SU-DHL-6 (cell line): ENCODE measurements at regions not wholly inside any gene's neighbourhood (a gene's known extent, or its start where the extent isn't known, plus 50 kb on each side); places are given as distances from the start of the nearest gene placed in this dataset.

Experiments
- H2AFZ ChIP-seq: fragments of 200-600 bp; sonication (generic); 2 replicates; pipeline ENCODE4 v1.6.1; 2014; ENCODE audit warnings: low read depth, mild to moderate bottlenecking, moderate library complexity, mixed read lengths, antibody characterized with exemption, low read length; ENCODE audit not compliant: severe bottlenecking
- H3F3A ChIP-seq: fragments of 200-600 bp; shearing (Covaris generic); 2 replicates; pipeline ENCODE4 v1.6.0; 2016; ENCODE audit warnings: antibody characterized with exemption, mild to moderate bottlenecking; ENCODE audit not compliant: insufficient read depth
- H3K27ac ChIP-seq: fragments of 200-600 bp; sonication (generic); 2 replicates; pipeline ENCODE4 v1.5.1; 2016; ENCODE audit warnings: low read depth, mild to moderate bottlenecking, low read length, moderate library complexity, mixed read lengths
- H3K27me3 ChIP-seq: fragments of 200-600 bp; sonication (generic), shearing (Covaris generic); 2 replicates; pipeline ENCODE4 v1.6.0; 2014; ENCODE audit warnings: mild to moderate bottlenecking, low read length
- H3K36me3 ChIP-seq: fragments of 200-600 bp; sonication (generic); 2 replicates; pipeline ENCODE4 v1.6.1; 2014; ENCODE audit warnings: mild to moderate bottlenecking, low read length, mixed read lengths
- H3K4me2 ChIP-seq: fragments of 300-600, 200-600 bp; shearing (Covaris generic), sonication (generic); 2 replicates; pipeline ENCODE4 v1.6.0; 2014; ENCODE audit warnings: low read length, low read depth, mild to moderate bottlenecking; ENCODE audit not compliant: poor library complexity, severe bottlenecking
- H3K4me3 ChIP-seq: fragments of 200-600 bp; sonication (generic); 2 replicates; pipeline ENCODE4 v1.5.1; 2014; ENCODE audit warnings: antibody characterized with exemption, low read length, mild to moderate bottlenecking, mixed read lengths; ENCODE audit not compliant: insufficient read depth, poor library complexity, severe bottlenecking
- H3K79me2 ChIP-seq: fragments of 200-600 bp; sonication (generic); 2 replicates; pipeline ENCODE4 v1.6.1; 2014; ENCODE audit warnings: mild to moderate bottlenecking, low read length, moderate library complexity; ENCODE audit not compliant: insufficient read depth
- H3K9ac ChIP-seq: fragments of 200-600 bp; sonication (generic); 2 replicates; pipeline ENCODE4 v1.7.0; 2014; ENCODE audit warnings: mild to moderate bottlenecking, low read length
- H3K9me2 ChIP-seq: fragments of 200-600 bp; sonication (generic); replicated peaks from 2 replicates; pipeline ENCODE4 v1.6.1; 2014; ENCODE audit warnings: low read length; ENCODE audit not compliant: insufficient read depth
- H3K9me3 ChIP-seq: fragments of 200-600 bp; sonication (generic); 2 replicates; pipeline ENCODE4 v1.6.1; 2014; ENCODE audit warnings: low read length, mixed read lengths; ENCODE audit not compliant: insufficient read depth
- H4K20me1 ChIP-seq: fragments of 200-600 bp; sonication (generic); 2 replicates; pipeline ENCODE4 v1.6.1; 2014; ENCODE audit warnings: low read depth, mild to moderate bottlenecking, antibody characterized with exemption, low read length, moderate library complexity, mixed read lengths
- EZH2phosphoT487 ChIP-seq: fragments of 200-600 bp; sonication (generic), shearing (Covaris generic); conservative IDR thresholded peaks from 2 replicates; pipeline ENCODE4 v1.6.1; 2018; ENCODE audit warnings: mild to moderate bottlenecking, antibody characterized with exemption, low read length, moderate library complexity, mixed read lengths
- TF ChIP-seq, protein P1 (sequence below): fragments of 200-600 bp; sonication (generic); IDR thresholded peaks from one replicate; pipeline ENCODE4 v1.5.1; 2017; ENCODE audit warnings: antibody characterized with exemption, mild to moderate bottlenecking, low read length, moderate library complexity; ENCODE audit not compliant: insufficient read depth, poor library complexity, severe bottlenecking

DNA sequence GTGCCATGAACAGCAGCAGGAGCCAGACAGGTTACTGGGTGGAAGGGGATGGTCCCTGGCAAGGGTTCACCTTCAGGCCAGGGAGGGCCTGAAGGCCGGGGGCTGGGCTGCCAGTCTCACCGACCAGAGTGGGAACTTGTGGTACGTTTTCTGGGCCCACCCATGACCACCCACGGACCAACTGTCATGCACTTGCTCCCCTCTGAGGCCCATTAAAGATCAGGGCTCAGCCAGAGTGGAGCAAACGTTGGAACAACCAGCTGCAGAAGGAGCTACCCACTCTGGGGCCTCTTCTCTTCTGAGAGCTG, 436.7 kb upstream of the PRMT6 start:
- H3K79me2 ChIP-seq, result no peaks in the 10 kb centered on the region
- no peaks in the 10 kb centered on the region for H4K20me1 ChIP-seq
- no peaks in the 10 kb centered on the region for H3K9me2 ChIP-seq
- no peak overlapping the region for H2AFZ ChIP-seq
- H3K4me2 ChIP-seq, result no peak overlapping the region
- TF ChIP-seq EZH2phosphoT487, result no peak
- TF ChIP-seq, protein P1, sequence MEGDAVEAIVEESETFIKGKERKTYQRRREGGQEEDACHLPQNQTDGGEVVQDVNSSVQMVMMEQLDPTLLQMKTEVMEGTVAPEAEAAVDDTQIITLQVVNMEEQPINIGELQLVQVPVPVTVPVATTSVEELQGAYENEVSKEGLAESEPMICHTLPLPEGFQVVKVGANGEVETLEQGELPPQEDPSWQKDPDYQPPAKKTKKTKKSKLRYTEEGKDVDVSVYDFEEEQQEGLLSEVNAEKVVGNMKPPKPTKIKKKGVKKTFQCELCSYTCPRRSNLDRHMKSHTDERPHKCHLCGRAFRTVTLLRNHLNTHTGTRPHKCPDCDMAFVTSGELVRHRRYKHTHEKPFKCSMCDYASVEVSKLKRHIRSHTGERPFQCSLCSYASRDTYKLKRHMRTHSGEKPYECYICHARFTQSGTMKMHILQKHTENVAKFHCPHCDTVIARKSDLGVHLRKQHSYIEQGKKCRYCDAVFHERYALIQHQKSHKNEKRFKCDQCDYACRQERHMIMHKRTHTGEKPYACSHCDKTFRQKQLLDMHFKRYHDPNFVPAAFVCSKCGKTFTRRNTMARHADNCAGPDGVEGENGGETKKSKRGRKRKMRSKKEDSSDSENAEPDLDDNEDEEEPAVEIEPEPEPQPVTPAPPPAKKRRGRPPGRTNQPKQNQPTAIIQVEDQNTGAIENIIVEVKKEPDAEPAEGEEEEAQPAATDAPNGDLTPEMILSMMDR, result no peak
- no peak overlapping the region for H3K27ac ChIP-seq
- no peaks in the 10 kb centered on the region for H3K27me3 ChIP-seq
- no peak overlapping the region for H3K4me3 ChIP-seq
- H3K36me3 ChIP-seq, result no peaks in the 10 kb centered on the region
- no peaks in the 10 kb centered on the region for H3F3A ChIP-seq
- H3K9ac ChIP-seq, result no peak overlapping the region
- H3K9me3 ChIP-seq, result no peaks in the 10 kb centered on the region

GRCh38 chr1:106620521-106620954, 435.9 kb upstream of the PRMT6 start:
- no peak overlapping the region for H2AFZ ChIP-seq
- no peaks in the 10 kb centered on the region for H3K9me3 ChIP-seq
- no peaks in the 10 kb centered on the region for H3K27me3 ChIP-seq
- no peaks in the 10 kb centered on the region for H3F3A ChIP-seq
- no peak overlapping the region for H3K4me2 ChIP-seq
- no peaks in the 10 kb centered on the region for H4K20me1 ChIP-seq
- H3K9ac ChIP-seq, result no peak overlapping the region
- no peaks in the 10 kb centered on the region for H3K9me2 ChIP-seq
- H3K27ac ChIP-seq, result no peak overlapping the region
- TF ChIP-seq EZH2phosphoT487, result no peak
- TF ChIP-seq, protein P1, result no peak
- no peak overlapping the region for H3K4me3 ChIP-seq
- H3K79me2 ChIP-seq, result no peaks in the 10 kb centered on the region
- H3K36me3 ChIP-seq, result no peaks in the 10 kb centered on the region

- Histone ChIP-seq H4K20me1 (no peaks in the 10 kb centered on the region), H3K9me2 (no peaks in the 10 kb centered on the region), H3K27ac (no peak overlapping the region), H2AFZ (no peak overlapping the region), H3K9ac (no peak overlapping the region), H3K4me2 (no peak overlapping the region), H3K9me3 (no peaks in the 10 kb centered on the region), H3K79me2 (no peaks in the 10 kb centered on the region), H3K4me3 (no peak overlapping the region), H3K36me3 (no peaks in the 10 kb centered on the region), H3F3A (no peaks in the 10 kb centered on the region), H3K27me3 (no peaks in the 10 kb centered on the region)
- TF ChIP-seq EZH2phosphoT487, result no peak
- TF ChIP-seq, protein P1, result no peak
These were observed 434.6 kb upstream of the PRMT6 start for GRCh38 chr1:106621853-106622252.

- TF ChIP-seq, protein P1, result no peak
- no peak for TF ChIP-seq EZH2phosphoT487
- no peak overlapping the region for H2AFZ ChIP-seq
- H3K9ac ChIP-seq, result no peak overlapping the region
- H3K27me3 ChIP-seq, result no peaks in the 10 kb centered on the region
- no peak overlapping the region for H3K27ac ChIP-seq
- no peaks in the 10 kb centered on the region for H3K36me3 ChIP-seq
- no peaks in the 10 kb centered on the region for H3K9me2 ChIP-seq
- no peak overlapping the region for H3K4me2 ChIP-seq
- no peaks in the 10 kb centered on the region for H3K79me2 ChIP-seq
- H3K4me3 ChIP-seq, result no peak overlapping the region
- H4K20me1 ChIP-seq, result no peaks in the 10 kb centered on the region
- H3K9me3 ChIP-seq, result no peaks in the 10 kb centered on the region
- H3F3A ChIP-seq, result no peaks in the 10 kb centered on the region
These were observed 418.9 kb upstream of the PRMT6 start for GRCh38 chr1:106637566-106637965.
